SK-N-MC (cell line): ENCODE measurements at regions not wholly inside any gene's neighbourhood (a gene's known extent, or its start where the extent isn't known, plus 50 kb on each side); places are given as distances from the start of the nearest gene placed in this dataset.

Source experiments
- EZH2 ChIP-seq: fragments of 200-600 bp; sonication (generic); IDR thresholded peaks from one replicate; pipeline ENCODE4 v1.6.1; 2017; ENCODE audit warnings: antibody characterized with exemption
- FOXP2 ChIP-seq: optimal IDR thresholded peaks from 2 replicates; pipeline ENCODE3; 2011; ENCODE audit warnings: mild to moderate bottlenecking, moderate library complexity; ENCODE audit not compliant: insufficient read depth; ENCODE audit errors: extremely low read length, control extremely low read depth
- POLR2AphosphoS5 ChIP-seq: IDR thresholded peaks from 2 replicates; pipeline ENCODE4 v1.6.1; 2012; ENCODE audit warnings: mild to moderate bottlenecking, low read depth, low read length, borderline replicate concordance

GRCh38 chr7:42506097-42506496 is 269.1 kb upstream of the GLI3 start:
- TF ChIP-seq POLR2AphosphoS5 = no peak
- TF ChIP-seq EZH2 = no peak
- no peak for TF ChIP-seq FOXP2
